Osteoblast (primary cell): ENCODE measurements at regions not wholly inside any gene's neighbourhood (a gene's known extent, or its start where the extent isn't known, plus 50 kb on each side); places are given as distances from the start of the nearest gene placed in this dataset.

ENCODE experiments used
- DNase-seq: peaks from one replicate; pipeline ENCODE4 v3.0.0; 2011; ENCODE audit warnings: low spot score, mixed read lengths; ENCODE audit not compliant: insufficient read length; ENCODE audit errors: missing footprints
- H2AFZ ChIP-seq: 2 replicates; pipeline ENCODE4 v1.6.0; 2011; ENCODE audit warnings: mild to moderate bottlenecking, low read length
- H3K27ac ChIP-seq: 2 replicates; pipeline ENCODE4 v1.5.1; 2011; ENCODE audit warnings: mild to moderate bottlenecking, low read depth, low read length, moderate library complexity
- H3K27me3 ChIP-seq: 2 replicates; pipeline ENCODE4 v1.6.0; 2012; ENCODE audit warnings: mild to moderate bottlenecking, control low read depth, inconsistent platforms, low read length, moderate library complexity; ENCODE audit not compliant: insufficient read depth
- H3K36me3 ChIP-seq: 2 replicates; pipeline ENCODE4 v1.5.1; 2011; ENCODE audit warnings: mild to moderate bottlenecking, low read length, control low read depth, moderate library complexity; ENCODE audit not compliant: insufficient read depth
- H3K4me1 ChIP-seq: 2 replicates; pipeline ENCODE4 v1.5.1; 2011; ENCODE audit warnings: mild to moderate bottlenecking, low read length, control low read depth, moderate library complexity; ENCODE audit not compliant: insufficient read depth
- H3K4me2 ChIP-seq: 2 replicates; pipeline ENCODE4 v1.6.0; 2011; ENCODE audit warnings: mild to moderate bottlenecking, low read length; ENCODE audit not compliant: insufficient read depth
- H3K4me3 ChIP-seq: fragments of 200-600 bp; sonication (generic); 3 replicates; pipeline ENCODE4 v1.5.1; 2012; ENCODE audit warnings: mild to moderate bottlenecking, low read length, inconsistent platforms; ENCODE audit not compliant: insufficient read depth
- H3K79me2 ChIP-seq: 2 replicates; pipeline ENCODE4 v1.6.0; 2012; ENCODE audit warnings: mild to moderate bottlenecking, low read length, control low read depth, inconsistent platforms; ENCODE audit not compliant: insufficient read depth
- H3K9me3 ChIP-seq: 2 replicates; pipeline ENCODE4 v1.5.1; 2011; ENCODE audit warnings: low read depth, low read length, control low read depth
- H4K20me1 ChIP-seq: 2 replicates; pipeline ENCODE4 v1.6.0; 2012; ENCODE audit warnings: mild to moderate bottlenecking, low read length, control low read depth; ENCODE audit not compliant: insufficient read depth
- CTCF ChIP-seq: IDR thresholded peaks from 2 replicates; pipeline ENCODE4 v1.5.1; 2011; ENCODE audit warnings: mild to moderate bottlenecking, low read depth, low read length, moderate library complexity; ENCODE audit errors: extremely low read depth

DNA sequence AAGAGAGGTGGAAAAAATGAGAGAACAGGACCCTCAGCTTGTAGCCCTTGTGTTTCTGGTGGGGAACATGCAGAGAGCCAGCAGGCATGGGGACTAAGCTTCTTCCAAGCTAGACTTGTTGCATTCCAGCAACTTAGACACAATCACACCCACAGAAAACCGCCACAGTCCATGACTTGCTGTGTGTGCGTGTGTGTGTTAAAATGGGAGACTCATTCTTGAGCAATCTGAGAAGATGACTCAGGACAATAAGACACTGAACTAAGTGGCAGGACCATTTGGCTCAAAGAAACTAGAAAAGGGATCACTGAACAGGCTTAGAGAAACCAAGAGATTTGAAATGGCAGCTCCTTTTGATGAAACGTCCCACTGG lies 78.0 kb downstream of the HLX start:
- Histone ChIP-seq H4K20me1 (no peaks in the 10 kb centered on the region), H3K27me3 (no peaks in the 10 kb centered on the region), H3K79me2 (no peaks in the 10 kb centered on the region), H3K4me3 (peak overlapping the region; percentile 29), H3K4me1 (peaks cover 50% of the 10 kb centered on the region), H2AFZ (peak overlapping the region; percentile 75), H3K36me3 (no peaks in the 10 kb centered on the region), H3K4me2 (peak overlapping the region; percentile 74), H3K9me3 (no peaks in the 10 kb centered on the region), H3K27ac (peak overlapping the region; percentile 99)
- TF ChIP-seq CTCF: no peak
- DNase-seq: no peak

DNA sequence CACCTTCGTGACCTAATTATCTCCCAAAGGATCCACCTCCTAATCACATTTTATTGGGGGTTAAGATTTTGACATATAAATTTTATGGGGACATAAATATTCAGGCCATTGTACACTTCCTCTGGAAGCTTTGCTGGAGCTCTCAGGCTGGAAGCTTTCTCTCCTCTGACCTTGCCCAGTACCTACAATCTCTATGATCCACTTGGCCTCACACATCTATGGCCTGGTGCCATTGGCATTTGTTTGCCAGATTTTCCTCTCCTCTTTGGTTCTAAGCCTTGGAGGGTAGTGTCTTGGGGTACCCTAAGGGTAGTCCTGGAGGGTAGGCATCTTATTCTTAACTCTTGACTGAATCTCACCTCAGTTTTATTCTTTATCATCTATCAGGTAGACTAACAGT lies 79.0 kb downstream of the HLX start:
- no peaks in the 10 kb centered on the region for H3K79me2 ChIP-seq
- H3K4me2 ChIP-seq: no peak overlapping the region
- no peak overlapping the region for H3K4me3 ChIP-seq
- H3K36me3 ChIP-seq: no peaks in the 10 kb centered on the region
- no peaks in the 10 kb centered on the region for H3K9me3 ChIP-seq
- H2AFZ ChIP-seq: peak overlapping the region; percentile 17
- no peak for TF ChIP-seq CTCF
- H4K20me1 ChIP-seq: no peaks in the 10 kb centered on the region
- peaks cover 57% of the 10 kb centered on the region for H3K4me1 ChIP-seq
- H3K27ac ChIP-seq: peak overlapping the region; percentile 99
- H3K27me3 ChIP-seq: no peaks in the 10 kb centered on the region
- no peak for DNase-seq

- no peaks in the 10 kb centered on the region for H3K27me3 ChIP-seq
- H3K27ac ChIP-seq: peak overlapping the region; percentile 94
- peak overlapping the region; percentile 23 for H3K4me2 ChIP-seq
- H3K4me1 ChIP-seq: peaks cover 35% of the 10 kb centered on the region
- H3K36me3 ChIP-seq: no peaks in the 10 kb centered on the region
- no peaks in the 10 kb centered on the region for H4K20me1 ChIP-seq
- H3K79me2 ChIP-seq: no peaks in the 10 kb centered on the region
- TF ChIP-seq CTCF: no peak
- DNase-seq: peak; percentile 87
- H2AFZ ChIP-seq: peak overlapping the region; percentile 8
- no peaks in the 10 kb centered on the region for H3K9me3 ChIP-seq
- no peak overlapping the region for H3K4me3 ChIP-seq
These were observed 82.9 kb downstream of the HLX start for GRCh38 chr1:220962031-220962751.

GRCh38 chr1:220966041-220966440 lies 86.8 kb downstream of the HLX start:
- no peak overlapping the region for H3K4me2 ChIP-seq
- no peaks in the 10 kb centered on the region for H3K27me3 ChIP-seq
- no peak for TF ChIP-seq CTCF
- DNase-seq: no peak
- H3K9me3 ChIP-seq: no peaks in the 10 kb centered on the region
- no peaks in the 10 kb centered on the region for H4K20me1 ChIP-seq
- no peaks in the 10 kb centered on the region for H3K79me2 ChIP-seq
- no peaks in the 10 kb centered on the region for H3K36me3 ChIP-seq
- H2AFZ ChIP-seq: no peak overlapping the region
- no peak overlapping the region for H3K4me3 ChIP-seq
- H3K4me1 ChIP-seq: peaks cover 35% of the 10 kb centered on the region
- H3K27ac ChIP-seq: no peak overlapping the region
